Heart right ventricle (tissue), 16 donors: ENCODE measurements at regions not wholly inside any gene's neighbourhood (a gene's known extent, or its start where the extent isn't known, plus 50 kb on each side); places are given as distances from the start of the nearest gene placed in this dataset.

ENCODE experiments used
- ATAC-seq, 8 donors: fragments of 200-7000 bp; cut with Tn5 transposase; one replicate each; pipeline ENCODE4 v1.9.1; 2020; ENCODE audit warnings: mild to moderate bottlenecking in 8 of 8, moderate library complexity in 8 of 8, moderate number of reproducible peaks in 1 of 8
- DNase-seq, 2 donors: peaks; one replicate each; pipeline ENCODE4 v3.0.0-alpha.2; 2020
- H3K27ac ChIP-seq, 10 donors: fragments of 200-600 bp; sonication (generic) in 2 of 10; one replicate each; pipeline versions ENCODE4 v1.5.0 to v1.8.0; 2020 to 2022; ENCODE audit warnings: mild to moderate bottlenecking in 3 of 10
- H3K27me3 ChIP-seq, 7 donors: fragments of 200-600 bp; one replicate each; pipeline ENCODE4 v1.8.0; 2021 to 2022; ENCODE audit warnings: mild to moderate bottlenecking in 2 of 7
- H3K36me3 ChIP-seq, 9 donors: fragments of 200-600 bp; sonication (generic) in 1 of 9; one replicate each; pipeline versions ENCODE4 v1.5.0 to v1.8.0; 2020 to 2022; ENCODE audit warnings: mild to moderate bottlenecking in 2 of 9
- H3K4me1 ChIP-seq, 9 donors: fragments of 200-600 bp; sonication (generic) in 1 of 9; one replicate each; pipeline versions ENCODE4 v1.5.0 to v1.8.0; 2020 to 2022; ENCODE audit warnings: mild to moderate bottlenecking in 4 of 9
- H3K4me3 ChIP-seq, 10 donors: fragments of 200-600 bp; sonication (generic) in 2 of 10; one replicate each; pipeline versions ENCODE4 v1.5.0 to v1.8.0; 2020 to 2022; ENCODE audit warnings: mild to moderate bottlenecking in 7 of 10, moderate library complexity in 2 of 10
- H3K9me3 ChIP-seq, 11 donors: fragments of 200-600 bp in 10 of 11; sonication (generic) in 2 of 11; one replicate each; pipeline versions ENCODE4 v1.5.0 to v1.8.0; 2013 to 2022; ENCODE audit warnings: mild to moderate bottlenecking in 2 of 11, control low read depth in 1 of 11, moderate library complexity in 1 of 11
- CTCF ChIP-seq, 9 donors: fragments of 200-600 bp; sonication (generic) in 2 of 9; IDR thresholded peaks; one replicate each; pipeline versions ENCODE4 v1.5.0 to v1.8.0; 2021 to 2022; ENCODE audit warnings: antibody characterized with exemption in 9 of 9, mild to moderate bottlenecking in 5 of 9, moderate library complexity in 1 of 9
- WGBS, 2 donors: extraction: QIAGEN DNeasy Blood & Tissue Kit; methylation state at CpG; one replicate each; pipeline ENCODE4 v1.1.7; 2013; ENCODE audit warnings: inconsistent platforms in 1 of 2; 5-methylcytosine and 5-hydroxymethylcytosine counted together
- intact Hi-C, 10 donors: fragments of 100-400 bp; cut with DNase I; formaldehyde crosslinking; loops; one replicate each; pipeline versions ENCODE4 v1.11.1 to v1.14.2; 2022
- donor health status: Arrhythmogenic right ventricular cardiomyopathy.
- donor health status: ischemic (EF 13 %, LVEDD 7.1; RV severe dilation, severe dysfunction).
- donor health status: healthy with polysubstance abuse.
- donor health status: DM: no; HTN: yes; CAD: no.
- donor health status: DM: no; HTN: no; CAD: no.
- donor health status: ischemic (EF 25% LVEDD 6.9; RV normal size, moderate dysfunction).
- donor health status: ischemic (EF 25% LVEDD 5.7; RV mildly dilated, moderate dysfunction).
- donor health status: healthy.
- donor health status: DM: yes; HTN: yes; CAD: no.
- donor health status: Ischemic cardiomyopathy.
- donor health status: ischemic (EF 35%, LVEDD 5.7; RV mildly dilated, moderate dysfunction).
- donor health status: nonischemic (EF 11% LVEDD 7.7; RV severe dilation, severe dysfunction).
- donor health status: DM: yes; HTN: yes; CAD: no.
- donor health status: PGD.
- donor health status: ischemic (EF 29% LVEDD 5.4; RV normal size, mild dysfunction).
- donor health status: nonischemic (EF 23%, LVEDD 6.1; RV moderate dilation, normal function).

GRCh38 chr3:124281453-124282316 is 289.8 kb upstream of the ROPN1 start:
- ATAC-seq = peak; percentile 44 to 72 (median 56)
- no peak overlapping the region for H3K4me3 ChIP-seq
- peak in 1 of 2 donors; percentile 56 for DNase-seq
- no peaks in the 10 kb centered on the region for H3K9me3 ChIP-seq
- H3K4me1 ChIP-seq = peaks cover 8 to 87% (median 52%) of the 10 kb centered on the region in 9 donors
- H3K36me3 ChIP-seq = no peaks in the 10 kb centered on the region
- 68 to 71% methylated on average over 6 of the region's 6 CpGs for WGBS, 2 donors
- intact Hi-C loops = loop anchor here (1.0 to 10.0 kb wide), 8 partner anchors 197 to 267 kb away; partner anchors contain the start of gene KALRN (in 4 of the 10)
- peak overlapping the region in 4 of 10 donors; percentile 55 to 74 (median 68) for H3K27ac ChIP-seq
- peak; percentile 44 to 80 (median 68) for TF ChIP-seq CTCF (IDR thresholded peaks at IDR 0.05)
- no peaks in the 10 kb centered on the region for H3K27me3 ChIP-seq

- intact Hi-C loops = loop anchor here in 9 of 10 donors (2.0 to 10.0 kb wide), 6 partner anchors 198 to 266 kb away; partner anchors contain the start of gene KALRN (in 4 of the 9)
- H3K27ac ChIP-seq = peak overlapping the region in 7 of 10 donors; percentile 17 to 74 (median 64)
- peaks cover 0 to 74% (median 39%) of the 10 kb centered on the region in 9 donors for H3K4me1 ChIP-seq
- no peak for TF ChIP-seq CTCF (IDR thresholded peaks at IDR 0.05)
- ATAC-seq (peak; percentile 24 to 76 (median 61)), DNase-seq (no peak)
- H3K27me3 ChIP-seq = no peaks in the 10 kb centered on the region
- H3K4me3 ChIP-seq = no peak overlapping the region
- no peaks in the 10 kb centered on the region for H3K36me3 ChIP-seq
- H3K9me3 ChIP-seq = no peaks in the 10 kb centered on the region
- WGBS, 2 donors = 41 to 47% methylated on average over 3 of the region's 3 CpGs
Measured at GRCh38 chr3:124282751-124283651, 291.1 kb upstream of the ROPN1 start.

GRCh38 chr3:124283652-124284023 is 291.7 kb upstream of the ROPN1 start:
- Histone ChIP-seq H3K9me3 (peaks cover 0 to under 1% (median 0%) of the 10 kb centered on the region in 11 donors), H3K27ac (peak overlapping the region in 8 of 10 donors; percentile 13 to 74 (median 44)), H3K4me1 (peaks cover 0 to 67% (median 33%) of the 10 kb centered on the region in 9 donors), H3K4me3 (no peak overlapping the region), H3K27me3 (no peaks in the 10 kb centered on the region), H3K36me3 (no peaks in the 10 kb centered on the region)
- 67 to 83% methylated on average over 2 of the region's 2 CpGs for WGBS, 2 donors
- ATAC-seq = peak in 4 of 8 donors; percentile 5 to 56 (median 18)
- no peak for TF ChIP-seq CTCF (IDR thresholded peaks at IDR 0.05)
- intact Hi-C loops = loop anchor here in 9 of 10 donors (2.0 to 10.0 kb wide), 6 partner anchors 199 to 267 kb away; partner anchors contain the start of gene KALRN (in 4 of the 9)
- no peak for DNase-seq

- Histone ChIP-seq H3K27ac (no peak overlapping the region), H3K27me3 (no peaks in the 10 kb centered on the region), H3K4me1 (peaks cover 0 to 32% (median 2%) of the 10 kb centered on the region in 9 donors), H3K36me3 (no peaks in the 10 kb centered on the region), H3K4me3 (no peak overlapping the region), H3K9me3 (peaks cover 0 to 4% (median 0%) of the 10 kb centered on the region in 11 donors)
- no peak for TF ChIP-seq CTCF (IDR thresholded peaks at IDR 0.05)
- no peak for ATAC-seq
- intact Hi-C loops = loop anchor here in 1 of 10 donors (10.0 kb wide), 1 partner anchor 204 kb away; no protein-coding TSS in a partner anchor
- no peak for DNase-seq
Measured at GRCh38 chr3:124288996-124289395, 297.1 kb upstream of the ROPN1 start.
